GM10266 (cell line): ENCODE measurements at regions not wholly inside any gene's neighbourhood (a gene's known extent, or its start where the extent isn't known, plus 50 kb on each side); places are given as distances from the start of the nearest gene placed in this dataset.

Experiments used
- DNase-seq: peaks from one replicate; pipeline ENCODE4 v3.0.0; 2012; ENCODE audit errors: extremely low spot score
- TF ChIP-seq, protein P1 (sequence below): IDR thresholded peaks from 2 replicates; pipeline ENCODE4 v1.5.1; 2012; ENCODE audit warnings: mild to moderate bottlenecking, low read depth; ENCODE audit not compliant: control insufficient read depth, insufficient read depth; ENCODE audit errors: missing control alignments

DNA sequence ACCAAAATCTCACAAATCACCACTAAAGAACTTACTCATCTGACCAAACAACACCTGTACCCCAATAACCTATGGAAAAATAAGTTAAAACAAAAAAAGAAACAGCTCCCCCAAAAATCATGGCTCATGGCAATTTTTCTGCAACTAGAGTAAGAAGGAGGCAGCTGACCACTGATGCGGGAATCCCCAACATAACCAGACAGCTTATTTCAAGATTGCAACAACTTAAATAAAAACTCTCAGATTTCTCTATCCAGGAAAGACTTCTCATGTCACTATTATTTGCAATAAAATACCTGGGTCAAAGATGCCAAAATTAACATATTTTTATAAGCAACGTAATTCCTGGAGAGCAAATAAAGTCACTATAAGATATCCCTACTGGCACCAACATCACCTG lies 128.1 kb upstream of the LY86 start:
- TF ChIP-seq, protein P1, sequence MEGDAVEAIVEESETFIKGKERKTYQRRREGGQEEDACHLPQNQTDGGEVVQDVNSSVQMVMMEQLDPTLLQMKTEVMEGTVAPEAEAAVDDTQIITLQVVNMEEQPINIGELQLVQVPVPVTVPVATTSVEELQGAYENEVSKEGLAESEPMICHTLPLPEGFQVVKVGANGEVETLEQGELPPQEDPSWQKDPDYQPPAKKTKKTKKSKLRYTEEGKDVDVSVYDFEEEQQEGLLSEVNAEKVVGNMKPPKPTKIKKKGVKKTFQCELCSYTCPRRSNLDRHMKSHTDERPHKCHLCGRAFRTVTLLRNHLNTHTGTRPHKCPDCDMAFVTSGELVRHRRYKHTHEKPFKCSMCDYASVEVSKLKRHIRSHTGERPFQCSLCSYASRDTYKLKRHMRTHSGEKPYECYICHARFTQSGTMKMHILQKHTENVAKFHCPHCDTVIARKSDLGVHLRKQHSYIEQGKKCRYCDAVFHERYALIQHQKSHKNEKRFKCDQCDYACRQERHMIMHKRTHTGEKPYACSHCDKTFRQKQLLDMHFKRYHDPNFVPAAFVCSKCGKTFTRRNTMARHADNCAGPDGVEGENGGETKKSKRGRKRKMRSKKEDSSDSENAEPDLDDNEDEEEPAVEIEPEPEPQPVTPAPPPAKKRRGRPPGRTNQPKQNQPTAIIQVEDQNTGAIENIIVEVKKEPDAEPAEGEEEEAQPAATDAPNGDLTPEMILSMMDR, result no peak
- no peak for DNase-seq

- DNase-seq, result no peak
- TF ChIP-seq, protein P1, result no peak
Observed at GRCh38 chr6:6461138-6461537, 127.4 kb upstream of the LY86 start.

DNA sequence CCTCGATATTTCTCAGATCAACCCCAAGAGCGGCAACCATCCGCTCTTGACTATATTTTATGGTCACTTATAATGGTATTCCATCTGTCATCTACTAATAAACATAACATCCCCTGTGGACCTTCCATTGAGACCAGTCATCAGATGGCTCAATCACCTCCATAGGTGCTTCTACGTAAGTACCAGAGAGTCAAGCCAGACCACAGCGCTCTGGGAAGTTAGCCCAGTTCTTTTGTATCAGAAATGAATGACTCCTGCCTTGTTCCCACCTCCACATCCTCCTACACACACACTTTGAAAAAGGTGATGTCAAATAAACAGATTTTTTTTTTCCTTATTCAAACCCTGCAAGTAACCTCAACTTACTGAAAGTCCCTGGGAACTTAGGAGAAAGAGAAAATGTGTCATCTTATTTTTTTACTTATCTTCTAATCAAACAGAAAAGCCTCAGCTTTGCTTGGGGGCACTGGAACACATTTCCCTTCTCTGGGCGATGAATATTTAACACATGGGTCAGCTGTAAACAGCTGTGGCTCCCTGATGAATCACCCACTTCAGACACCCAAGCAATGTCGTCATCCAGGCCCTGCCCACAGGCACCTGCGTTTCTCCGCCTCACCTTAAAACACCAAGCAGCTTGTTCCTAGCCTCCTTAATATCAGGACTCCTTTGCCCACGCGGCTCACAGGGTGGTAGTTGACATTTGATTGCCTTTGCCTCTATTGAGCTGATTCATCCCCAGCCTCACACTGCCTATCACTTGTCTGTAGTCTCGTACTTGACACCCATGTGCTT lies 121.4 kb upstream of the LY86 start:
- DNase-seq, result no peak

GRCh38 chr6:6469074-6469473 lies 119.4 kb upstream of the LY86 start:
- DNase-seq, result no peak

More for the DNA sequence above, 121.4 kb upstream of the LY86 start:
- TF ChIP-seq, protein P1, result no peak

GRCh38 chr6:6470123-6470522 lies 118.4 kb upstream of the LY86 start:
- DNase-seq, result no peak
- TF ChIP-seq, protein P1, result no peak

More at GRCh38 chr6:6469074-6469473, 119.4 kb upstream of the LY86 start:
- TF ChIP-seq, protein P1, result no peak

GRCh38 chr6:6471276-6471675 lies 117.2 kb upstream of the LY86 start:
- no peak for DNase-seq
- TF ChIP-seq, protein P1, result no peak

DNA sequence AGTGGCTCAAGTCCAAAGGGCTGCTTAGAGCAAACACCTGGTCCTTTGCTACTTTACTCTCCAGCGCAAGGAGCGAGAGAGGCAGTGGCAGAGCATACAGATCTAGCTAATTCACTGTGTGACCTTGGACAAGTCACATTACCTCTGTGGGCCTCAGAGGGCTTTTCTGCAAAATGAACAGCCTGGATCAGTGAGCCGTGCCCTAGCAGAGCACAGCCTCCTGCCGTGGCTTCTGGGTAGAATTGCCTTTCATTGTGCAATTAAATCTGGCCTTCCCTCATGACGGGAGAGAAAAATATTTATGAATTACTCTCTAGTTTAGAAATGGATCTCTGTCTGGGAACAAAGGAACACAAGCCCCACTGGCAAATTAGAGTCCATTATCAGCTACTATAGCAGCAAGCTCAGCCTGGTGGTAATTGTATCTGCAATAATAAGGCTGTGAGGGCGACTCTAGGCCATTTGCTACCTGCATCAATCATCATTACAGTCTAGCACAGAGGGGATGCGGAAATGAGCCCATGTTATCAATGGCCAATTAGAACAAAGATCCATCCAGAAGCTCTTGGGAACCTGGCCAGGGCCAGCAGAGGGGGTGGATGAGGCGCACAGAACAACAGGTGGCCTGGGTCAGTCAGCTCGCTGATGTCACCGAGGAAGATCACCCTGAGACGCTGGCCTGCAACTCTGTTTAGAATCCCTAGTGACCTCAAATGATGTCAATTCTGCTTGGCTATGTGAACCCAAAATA lies 114.2 kb upstream of the LY86 start:
- no peak for DNase-seq
- TF ChIP-seq, protein P1, result no peak
